ENCODE measurements at regions not wholly inside any gene's neighbourhood (a gene's known extent, or its start where the extent isn't known, plus 50 kb on each side); places are given as distances from the start of the nearest gene placed in this dataset.

DNA sequence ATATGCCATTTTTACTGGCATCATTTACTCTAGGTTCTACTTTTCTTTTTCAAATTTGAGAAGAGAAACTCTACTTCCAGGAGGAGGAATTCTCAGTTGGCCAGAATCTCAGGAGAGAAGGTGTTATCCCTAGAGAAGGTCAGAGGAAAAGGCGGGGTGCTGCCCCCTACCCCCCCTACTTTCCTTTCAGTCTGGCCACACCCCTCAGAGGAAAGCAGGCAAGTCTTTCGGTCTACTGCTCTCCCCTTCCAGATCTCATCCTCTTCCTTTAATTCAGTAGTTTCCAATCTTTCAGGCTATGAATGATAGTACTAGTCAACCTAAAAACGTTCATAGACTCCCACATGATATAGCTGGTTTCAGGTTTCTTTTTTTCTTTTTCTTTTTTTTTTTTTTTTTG, 366.5 kb upstream of the TBL1XR1 start:
- DNase-seq (ENCODE audit: low read depth), result no peak
- H3K4me3 ChIP-seq (ENCODE audit: low read depth, low read length), result no peak overlapping the region

DNA sequence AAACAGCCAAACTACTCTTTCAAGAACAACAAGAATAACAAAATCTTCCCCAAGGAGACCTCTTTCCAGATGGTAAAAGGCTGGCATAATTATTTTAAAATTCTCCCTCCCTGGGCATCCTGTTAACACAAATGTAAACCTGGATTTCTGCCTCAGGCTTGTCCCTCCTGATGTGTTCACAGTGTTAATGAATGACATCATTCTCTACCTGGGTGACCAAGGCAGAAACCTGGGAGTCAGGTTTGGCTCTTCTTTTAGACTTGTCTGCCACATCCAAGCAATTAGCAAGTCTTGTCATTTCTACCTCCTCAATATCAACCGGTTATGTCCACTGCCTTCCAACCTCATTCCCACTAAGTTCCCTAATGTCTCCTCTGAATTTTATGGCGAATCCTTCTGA, 368.7 kb upstream of the TBL1XR1 start:
- no peak overlapping the region for H3K4me3 ChIP-seq (ENCODE audit: low read depth, low read length)
- no peak for DNase-seq (ENCODE audit: low read depth)

- no peak overlapping the region for H3K4me3 ChIP-seq (ENCODE audit: low read depth, low read length)
- DNase-seq (ENCODE audit: low read depth), result no peak
Measured at GRCh38 chr3:177567833-177568232, 370.6 kb upstream of the TBL1XR1 start.

GRCh38 chr3:177569193-177569592, 371.9 kb upstream of the TBL1XR1 start:
- DNase-seq (ENCODE audit: low read depth), result no peak

GRCh38 chr3:177569875-177570657, 372.8 kb upstream of the TBL1XR1 start:
- DNase-seq (ENCODE audit: low read depth), result no peak
- no peak overlapping the region for H3K4me3 ChIP-seq (ENCODE audit: low read depth, low read length)

More at GRCh38 chr3:177569193-177569592, 371.9 kb upstream of the TBL1XR1 start:
- H3K4me3 ChIP-seq (ENCODE audit: low read depth, low read length), result no peak overlapping the region

DNA sequence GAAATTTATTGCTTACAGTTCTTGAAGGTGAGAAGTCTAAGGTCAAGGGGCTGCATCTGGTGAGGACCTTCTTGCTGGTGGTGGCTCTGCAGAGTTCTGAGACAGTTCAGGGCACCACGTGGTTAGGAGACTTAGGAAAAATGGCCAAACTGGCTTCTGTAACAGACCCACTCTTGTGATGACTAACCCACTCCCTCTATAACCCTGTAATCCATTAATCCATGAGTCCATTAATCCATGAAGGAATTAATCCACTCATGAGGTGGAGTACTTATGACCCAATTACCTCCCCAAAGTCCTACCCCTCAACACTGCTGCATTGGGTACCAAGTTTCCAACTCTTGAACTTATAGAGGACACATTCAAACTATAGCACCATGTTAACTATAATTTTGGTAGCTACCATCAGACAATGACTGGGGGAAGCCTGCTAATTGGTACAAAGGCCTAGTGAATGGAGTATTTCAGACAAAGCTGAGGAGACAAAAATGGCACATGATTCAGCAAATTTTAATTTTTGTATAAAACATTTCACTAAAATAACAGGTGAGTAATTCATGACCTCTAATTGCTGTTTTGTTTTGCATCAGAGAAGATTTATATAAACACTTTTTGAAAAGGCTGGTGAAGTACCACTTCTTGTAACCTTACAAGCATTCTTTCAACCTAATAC, 374.1 kb upstream of the TBL1XR1 start:
- no peak for DNase-seq (ENCODE audit: low read depth)
- no peak overlapping the region for H3K4me3 ChIP-seq (ENCODE audit: low read depth, low read length)

DNA sequence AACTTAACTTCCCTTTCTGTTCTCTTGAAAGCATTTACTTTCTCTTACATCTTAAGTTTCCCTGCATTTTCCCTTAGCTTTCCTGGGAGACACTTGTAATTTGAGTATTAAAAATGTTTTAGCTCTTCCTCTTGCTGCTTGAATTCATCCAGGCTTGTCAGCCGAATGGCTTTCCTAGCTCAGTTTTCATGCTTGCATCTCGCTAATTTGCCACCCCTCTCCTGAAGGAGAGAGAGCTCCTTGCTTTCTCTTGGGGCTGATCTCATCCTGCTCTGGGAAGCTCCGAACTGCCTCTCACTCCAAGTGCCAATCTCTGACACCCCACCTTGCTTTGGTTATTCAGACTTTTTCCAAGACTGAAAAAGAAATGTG, 374.6 kb upstream of the TBL1XR1 start:
- no peak overlapping the region for H3K4me3 ChIP-seq (ENCODE audit: low read depth, low read length)
- no peak for DNase-seq (ENCODE audit: low read depth)

DNA sequence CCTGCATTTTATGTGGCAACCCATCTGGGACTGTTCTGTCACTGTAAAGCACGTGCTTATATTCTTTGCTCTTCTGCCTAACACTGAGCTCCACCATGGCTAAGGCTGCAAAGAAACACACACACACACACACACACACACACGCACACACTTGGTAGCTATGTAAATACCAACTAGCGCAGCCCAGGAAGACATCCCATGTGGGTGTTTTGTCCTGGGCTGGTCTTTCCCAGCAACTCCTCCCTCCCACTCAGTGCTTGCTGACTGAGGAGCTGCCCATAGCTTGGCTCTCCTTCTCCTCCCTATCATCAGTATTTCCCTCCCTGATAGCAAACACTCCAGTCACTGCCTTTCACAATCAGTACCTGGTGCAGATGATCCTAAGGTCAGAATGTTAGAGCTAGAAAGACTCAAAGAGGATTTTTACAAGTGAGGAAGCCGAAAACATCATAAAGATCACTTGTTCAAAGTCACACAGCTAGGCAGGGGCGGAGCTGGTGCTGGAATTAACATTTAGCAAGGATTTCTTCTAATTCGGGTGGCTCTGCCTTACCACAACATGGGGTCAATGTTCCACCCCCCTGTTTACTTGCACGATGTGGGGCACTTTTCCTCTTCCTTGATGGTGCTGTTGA, 377.1 kb upstream of the TBL1XR1 start:
- no peak overlapping the region for H3K4me3 ChIP-seq (ENCODE audit: low read depth, low read length)
- peak; percentile 89 for DNase-seq (ENCODE audit: low read depth)

- no peak overlapping the region for H3K4me3 ChIP-seq (ENCODE audit: low read depth, low read length)
- no peak for DNase-seq (ENCODE audit: low read depth)
Measured at GRCh38 chr3:177576746-177577145, 379.5 kb upstream of the TBL1XR1 start.

DNA sequence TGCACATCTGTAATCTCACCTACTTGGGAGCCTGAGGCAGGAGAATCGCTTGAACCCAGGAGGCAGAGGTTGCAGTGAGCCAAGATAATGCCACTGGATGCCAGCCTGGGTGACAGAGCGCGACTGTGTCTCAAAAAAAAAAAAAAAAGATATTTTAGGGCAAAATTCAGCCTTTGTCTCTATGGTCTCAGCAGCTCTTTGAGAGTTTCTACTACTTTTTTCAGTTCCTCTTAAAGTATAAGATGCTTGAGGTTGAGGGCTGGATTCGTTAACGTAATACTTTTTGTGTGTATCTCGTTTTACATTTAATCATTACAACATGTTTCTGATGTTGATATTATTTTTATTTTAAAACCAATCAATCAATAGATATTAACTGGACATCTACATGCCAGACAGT, 381.2 kb upstream of the TBL1XR1 start:
- H3K4me3 ChIP-seq (ENCODE audit: low read depth, low read length), result no peak overlapping the region
- DNase-seq (ENCODE audit: low read depth), result no peak

DNA sequence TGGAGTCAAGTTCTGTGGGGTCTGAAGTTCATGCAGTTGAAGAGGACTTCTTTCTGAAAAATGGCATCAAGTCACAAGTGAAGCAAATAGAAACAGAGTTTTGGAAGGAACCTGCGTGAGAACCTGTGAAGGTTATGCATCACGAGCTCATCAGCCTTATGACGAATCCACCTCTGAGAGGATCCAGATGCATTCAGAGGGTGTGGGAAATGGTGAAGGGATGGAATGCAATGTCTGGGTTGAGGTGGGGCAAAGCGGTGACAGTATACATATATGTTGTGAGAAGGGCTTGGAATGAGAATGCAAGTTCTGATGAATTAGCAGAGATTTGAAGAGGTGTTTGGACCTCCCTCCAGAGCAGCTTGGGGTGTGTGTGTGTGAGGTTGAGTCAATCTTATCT, 382.1 kb upstream of the TBL1XR1 start:
- H3K4me3 ChIP-seq (ENCODE audit: low read depth, low read length), result no peak overlapping the region
- DNase-seq (ENCODE audit: low read depth), result no peak

DNA sequence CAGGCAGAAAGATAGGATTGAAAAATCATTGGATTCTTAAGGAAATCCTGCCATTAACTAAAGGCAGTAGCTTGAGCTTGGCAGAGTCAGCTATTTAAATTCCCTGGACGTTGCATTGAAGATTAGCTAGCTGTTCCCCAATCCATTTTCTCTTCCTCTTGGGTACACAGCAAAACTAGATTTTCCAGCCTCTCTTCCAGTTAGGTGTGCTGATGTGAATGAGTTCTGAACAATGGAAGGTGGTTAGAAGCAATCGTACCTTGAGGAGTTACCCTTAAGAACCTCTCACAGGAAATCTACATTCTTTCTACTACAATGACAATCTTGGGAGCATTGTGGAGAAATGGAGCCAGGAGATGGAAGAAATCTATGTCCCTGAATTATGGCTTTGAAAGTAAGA, 383.2 kb upstream of the TBL1XR1 start:
- no peak overlapping the region for H3K4me3 ChIP-seq (ENCODE audit: low read depth, low read length)
- no peak for DNase-seq (ENCODE audit: low read depth)

DNA sequence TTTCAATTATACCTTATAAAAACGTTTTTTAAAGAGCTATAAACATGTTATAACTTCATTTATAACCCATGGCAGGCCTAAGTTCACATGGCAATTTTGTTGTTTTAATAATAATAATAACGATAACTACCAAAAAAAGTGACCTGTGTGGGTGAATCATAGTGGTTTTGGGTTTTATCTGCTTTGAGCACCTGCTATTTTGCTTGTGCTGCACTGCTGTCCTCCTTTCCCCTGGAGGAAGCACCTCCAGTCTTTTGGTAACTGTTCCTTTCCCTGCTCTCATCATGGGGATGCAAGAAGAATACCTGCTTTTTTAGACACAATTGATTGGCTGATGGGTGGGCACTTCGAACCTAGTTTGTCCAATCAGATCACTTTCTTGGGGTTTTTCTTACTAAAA, 388.0 kb upstream of the TBL1XR1 start:
- DNase-seq (ENCODE audit: low read depth), result no peak
- no peak overlapping the region for H3K4me3 ChIP-seq (ENCODE audit: low read depth, low read length)

GRCh38 chr3:177589041-177589650, 391.9 kb upstream of the TBL1XR1 start:
- H3K4me3 ChIP-seq (ENCODE audit: low read depth, low read length), result no peak overlapping the region
- no peak for DNase-seq (ENCODE audit: low read depth)

DNA sequence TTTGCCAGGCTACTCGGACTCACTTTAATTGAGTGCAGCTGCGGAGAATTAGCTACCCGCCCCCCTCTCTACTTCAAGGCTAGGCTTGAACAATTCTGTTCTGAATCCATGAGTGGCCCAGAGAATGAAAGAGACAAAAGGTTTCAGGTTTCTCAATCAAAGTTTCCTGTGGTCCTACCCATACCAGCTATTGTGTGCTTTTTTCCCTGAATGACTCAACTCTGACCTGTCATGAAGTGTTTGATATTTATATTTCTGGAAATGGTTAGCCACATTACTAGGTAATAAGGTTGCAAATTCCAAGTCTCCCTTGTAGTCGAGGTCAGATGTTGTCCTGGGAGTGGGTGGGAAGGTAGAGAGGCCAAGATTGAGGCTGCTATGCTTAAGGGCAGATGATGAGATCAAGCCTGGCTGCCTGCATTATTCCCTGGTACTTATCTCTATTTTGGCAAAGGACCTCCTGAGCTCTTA, 392.7 kb upstream of the TBL1XR1 start:
- peak; percentile 97 for DNase-seq (ENCODE audit: low read depth)
- H3K4me3 ChIP-seq (ENCODE audit: low read depth, low read length), result no peak overlapping the region

GRCh38 chr3:177590826-177591225, 393.5 kb upstream of the TBL1XR1 start:
- H3K4me3 ChIP-seq (ENCODE audit: low read depth, low read length), result no peak overlapping the region
- DNase-seq (ENCODE audit: low read depth), result peak; percentile 43

DNA sequence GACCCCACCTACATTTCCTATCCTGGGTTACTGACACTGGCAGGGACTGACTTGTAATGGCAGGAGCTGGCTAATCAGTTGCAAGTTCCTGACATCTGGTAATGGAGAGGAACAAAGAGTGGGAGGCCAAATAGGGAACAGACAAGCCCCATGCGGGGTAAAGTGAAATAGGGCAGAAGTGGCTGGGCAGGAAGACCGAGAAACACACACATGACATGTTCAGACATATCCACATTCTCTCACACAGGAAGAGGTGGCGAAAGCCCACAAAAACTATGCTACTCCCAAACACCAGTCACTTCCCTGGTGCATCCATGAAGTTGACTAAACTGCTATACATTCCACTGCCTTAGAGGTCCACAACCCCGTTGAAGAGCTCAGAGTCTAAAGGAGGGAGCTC, 394.1 kb upstream of the TBL1XR1 start:
- H3K4me3 ChIP-seq (ENCODE audit: low read depth, low read length), result no peak overlapping the region

GRCh38 chr3:177594096-177594495, 396.8 kb upstream of the TBL1XR1 start:
- DNase-seq (ENCODE audit: low read depth), result no peak
- H3K4me3 ChIP-seq (ENCODE audit: low read depth, low read length), result no peak overlapping the region

More for the DNA sequence above, 394.1 kb upstream of the TBL1XR1 start:
- DNase-seq (ENCODE audit: low read depth), result no peak

DNA sequence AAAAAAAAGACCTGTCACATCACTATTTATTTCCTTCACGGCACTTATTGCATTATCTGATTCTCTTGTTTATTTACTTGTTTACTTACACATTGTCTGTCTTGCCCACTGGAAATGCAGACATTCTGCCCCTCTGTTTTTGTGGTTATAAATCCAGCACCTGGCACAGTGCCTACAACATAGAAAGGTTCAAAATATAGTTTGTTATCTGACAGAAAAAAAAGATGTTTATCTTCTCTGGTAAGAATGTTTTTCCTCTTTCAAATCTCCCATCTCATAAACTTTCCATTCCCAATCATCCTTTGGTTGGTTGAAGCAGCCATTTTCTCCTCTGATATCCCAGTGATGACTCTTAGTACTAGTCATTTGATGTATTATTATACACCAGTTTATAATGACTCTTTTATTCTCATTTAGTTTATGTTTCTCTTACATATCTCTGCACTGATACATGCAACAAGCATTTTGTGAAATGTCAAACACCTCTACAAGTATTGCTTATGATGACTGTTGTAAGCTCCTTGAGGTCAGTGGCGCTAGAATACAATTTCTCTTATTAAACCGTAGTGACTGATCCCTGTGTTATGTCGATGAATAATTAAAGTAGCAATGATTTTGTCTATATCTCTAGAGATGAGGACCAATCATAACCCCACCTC, 398.4 kb upstream of the TBL1XR1 start:
- H3K4me3 ChIP-seq (ENCODE audit: low read depth, low read length), result no peak overlapping the region
- DNase-seq (ENCODE audit: low read depth), result no peak

Data from skeletal muscle cell (primary cell).